GM12864 (cell line): ENCODE measurements at regions not wholly inside any gene's neighbourhood (a gene's known extent, or its start where the extent isn't known, plus 50 kb on each side); places are given as distances from the start of the nearest gene placed in this dataset.

Experiments used
- DNase-seq: peaks from one replicate; pipeline ENCODE4 v3.0.0-alpha.2; 2011; ENCODE audit warnings: low read depth
- H3K4me3 ChIP-seq: 2 replicates; pipeline ENCODE4 v1.5.1; 2011; ENCODE audit warnings: mild to moderate bottlenecking, low read depth, low read length, control low read depth
- CTCF ChIP-seq: IDR thresholded peaks from 2 replicates; pipeline ENCODE4 v1.5.1; 2011; ENCODE audit warnings: low read depth, mild to moderate bottlenecking, moderate library complexity, low read length, control low read depth, inconsistent platforms; ENCODE audit errors: missing control alignments

- no peak for DNase-seq
- H3K4me3 ChIP-seq, result no peak overlapping the region
- TF ChIP-seq CTCF, result no peak
These were observed 712.6 kb upstream of the TBX3 start for GRCh38 chr12:115396567-115396966.

GRCh38 chr12:115394496-115395220 is 710.7 kb upstream of the TBX3 start:
- no peak for DNase-seq
- H3K4me3 ChIP-seq, result no peak overlapping the region
- TF ChIP-seq CTCF, result no peak

GRCh38 chr12:115388139-115388538 is 704.2 kb upstream of the TBX3 start:
- no peak overlapping the region for H3K4me3 ChIP-seq
- no peak for DNase-seq
- no peak for TF ChIP-seq CTCF

GRCh38 chr12:115387467-115387901 is 703.5 kb upstream of the TBX3 start:
- TF ChIP-seq CTCF, result no peak
- DNase-seq, result no peak
- no peak overlapping the region for H3K4me3 ChIP-seq

- no peak for TF ChIP-seq CTCF
- no peak overlapping the region for H3K4me3 ChIP-seq
- DNase-seq, result no peak
These were observed 703.0 kb upstream of the TBX3 start for GRCh38 chr12:115386946-115387345.

GRCh38 chr12:115385141-115385540 is 701.2 kb upstream of the TBX3 start:
- TF ChIP-seq CTCF, result no peak
- H3K4me3 ChIP-seq, result no peak overlapping the region
- no peak for DNase-seq

- no peak for TF ChIP-seq CTCF
- H3K4me3 ChIP-seq, result no peak overlapping the region
- DNase-seq, result no peak
These were observed 700.4 kb upstream of the TBX3 start for GRCh38 chr12:115384391-115384790.
